SK-N-MC (cell line): ENCODE measurements at regions not wholly inside any gene's neighbourhood (a gene's known extent, or its start where the extent isn't known, plus 50 kb on each side); places are given as distances from the start of the nearest gene placed in this dataset.

Source experiments
- EZH2 ChIP-seq: fragments of 200-600 bp; sonication (generic); IDR thresholded peaks from one replicate; pipeline ENCODE4 v1.6.1; 2017; ENCODE audit warnings: antibody characterized with exemption
- FOXP2 ChIP-seq: optimal IDR thresholded peaks from 2 replicates; pipeline ENCODE3; 2011; ENCODE audit warnings: mild to moderate bottlenecking, moderate library complexity; ENCODE audit not compliant: insufficient read depth; ENCODE audit errors: extremely low read length, control extremely low read depth
- POLR2AphosphoS5 ChIP-seq: IDR thresholded peaks from 2 replicates; pipeline ENCODE4 v1.6.1; 2012; ENCODE audit warnings: mild to moderate bottlenecking, low read depth, low read length, borderline replicate concordance

DNA sequence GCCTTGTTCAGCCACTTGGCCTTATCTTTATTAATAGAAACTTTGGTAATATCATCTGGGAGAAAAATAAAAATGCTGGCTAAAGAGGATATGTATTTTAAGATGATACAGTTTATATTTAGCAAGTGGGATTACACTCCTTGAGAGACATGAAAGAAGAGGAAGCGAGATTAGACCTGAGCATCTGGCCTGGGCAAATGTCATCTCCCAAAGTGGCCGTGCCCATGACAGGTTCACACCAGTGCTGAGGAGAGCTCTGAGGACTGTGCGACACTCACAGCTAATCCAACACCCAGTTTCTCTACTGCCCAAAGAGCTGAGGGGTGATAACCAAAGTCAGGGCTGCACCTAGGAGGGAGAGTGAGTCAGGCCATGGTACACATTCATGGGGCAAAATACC is 121.7 kb upstream of the DUSP10 start:
- TF ChIP-seq POLR2AphosphoS5 (no peak), EZH2 (no peak), FOXP2 (no peak)
